ENCODE measurements at regions not wholly inside any gene's neighbourhood (a gene's known extent, or its start where the extent isn't known, plus 50 kb on each side); places are given as distances from the start of the nearest gene placed in this dataset.

- peak; percentile 69 for DNase-seq (ENCODE audit: insufficient read length, low spot score, missing footprints)
- Histone ChIP-seq H3K27me3 (ENCODE audit: insufficient read depth, low read length) (no peaks in the 10 kb centered on the region), H3K4me2 (ENCODE audit: insufficient read depth, low read length) (peak overlapping the region; percentile 15), H4K20me1 (ENCODE audit: insufficient read depth, low read length) (no peaks in the 10 kb centered on the region), H3K27ac (ENCODE audit: low read depth, low read length) (peak overlapping the region; percentile 56), H3K4me1 (ENCODE audit: insufficient read depth, low read length) (no peaks in the 10 kb centered on the region), H2AFZ (ENCODE audit: low read length) (peak overlapping the region; percentile 46), H3K79me2 (ENCODE audit: insufficient read depth, low read length) (no peaks in the 10 kb centered on the region), H3K9me3 (ENCODE audit: low read depth, low read length) (no peaks in the 10 kb centered on the region), H3K36me3 (ENCODE audit: insufficient read depth, low read length) (no peaks in the 10 kb centered on the region), H3K4me3 (ENCODE audit: insufficient read depth, low read length) (no peak overlapping the region)
- no peak for TF ChIP-seq CTCF (IDR thresholded peaks at IDR 0.05; ENCODE audit: extremely low read depth, low read depth, low read length)
Measured at GRCh38 chr10:35735412-35735811, 93.3 kb upstream of the FZD8 start.

GRCh38 chr10:35731828-35732227 is 89.7 kb upstream of the FZD8 start:
- Histone ChIP-seq H3K9me3 (ENCODE audit: low read depth, low read length) (no peaks in the 10 kb centered on the region), H3K27me3 (ENCODE audit: insufficient read depth, low read length) (peaks cover 3% of the 10 kb centered on the region), H3K27ac (ENCODE audit: low read depth, low read length) (no peak overlapping the region), H3K4me1 (ENCODE audit: insufficient read depth, low read length) (no peaks in the 10 kb centered on the region), H3K36me3 (ENCODE audit: insufficient read depth, low read length) (no peaks in the 10 kb centered on the region), H3K4me2 (ENCODE audit: insufficient read depth, low read length) (no peak overlapping the region), H3K4me3 (ENCODE audit: insufficient read depth, low read length) (no peak overlapping the region), H3K79me2 (ENCODE audit: insufficient read depth, low read length) (no peaks in the 10 kb centered on the region), H4K20me1 (ENCODE audit: insufficient read depth, low read length) (no peaks in the 10 kb centered on the region), H2AFZ (ENCODE audit: low read length) (no peak overlapping the region)
- TF ChIP-seq CTCF (IDR thresholded peaks at IDR 0.05; ENCODE audit: extremely low read depth, low read depth, low read length), result no peak
- no peak for DNase-seq (ENCODE audit: insufficient read length, low spot score, missing footprints)

- no peak for DNase-seq (ENCODE audit: insufficient read length, low spot score, missing footprints)
- TF ChIP-seq CTCF (IDR thresholded peaks at IDR 0.05; ENCODE audit: extremely low read depth, low read depth, low read length), result no peak
Measured at GRCh38 chr10:35728341-35728740, 86.2 kb upstream of the FZD8 start.

GRCh38 chr10:35726846-35727245 is 84.8 kb upstream of the FZD8 start:
- no peak for TF ChIP-seq CTCF (IDR thresholded peaks at IDR 0.05; ENCODE audit: extremely low read depth, low read depth, low read length)

More at GRCh38 chr10:35728341-35728740, 86.2 kb upstream of the FZD8 start:
- Histone ChIP-seq H3K36me3 (ENCODE audit: insufficient read depth, low read length) (no peaks in the 10 kb centered on the region), H3K4me1 (ENCODE audit: insufficient read depth, low read length) (no peaks in the 10 kb centered on the region), H3K79me2 (ENCODE audit: insufficient read depth, low read length) (no peaks in the 10 kb centered on the region), H4K20me1 (ENCODE audit: insufficient read depth, low read length) (no peaks in the 10 kb centered on the region), H3K4me2 (ENCODE audit: insufficient read depth, low read length) (no peak overlapping the region), H3K27ac (ENCODE audit: low read depth, low read length) (no peak overlapping the region), H3K9me3 (ENCODE audit: low read depth, low read length) (no peaks in the 10 kb centered on the region), H3K4me3 (ENCODE audit: insufficient read depth, low read length) (no peak overlapping the region), H3K27me3 (ENCODE audit: insufficient read depth, low read length) (peaks cover 4% of the 10 kb centered on the region), H2AFZ (ENCODE audit: low read length) (no peak overlapping the region)

More at GRCh38 chr10:35726846-35727245, 84.8 kb upstream of the FZD8 start:
- Histone ChIP-seq H3K9me3 (ENCODE audit: low read depth, low read length) (no peaks in the 10 kb centered on the region), H3K4me2 (ENCODE audit: insufficient read depth, low read length) (no peak overlapping the region), H3K4me1 (ENCODE audit: insufficient read depth, low read length) (no peaks in the 10 kb centered on the region), H4K20me1 (ENCODE audit: insufficient read depth, low read length) (no peaks in the 10 kb centered on the region), H2AFZ (ENCODE audit: low read length) (no peak overlapping the region), H3K27me3 (ENCODE audit: insufficient read depth, low read length) (peaks cover 13% of the 10 kb centered on the region), H3K27ac (ENCODE audit: low read depth, low read length) (no peak overlapping the region), H3K36me3 (ENCODE audit: insufficient read depth, low read length) (no peaks in the 10 kb centered on the region), H3K79me2 (ENCODE audit: insufficient read depth, low read length) (no peaks in the 10 kb centered on the region), H3K4me3 (ENCODE audit: insufficient read depth, low read length) (no peak overlapping the region)
- DNase-seq (ENCODE audit: insufficient read length, low spot score, missing footprints), result no peak

Measured in osteoblast (primary cell).